H1 (cell line): ENCODE measurements at regions not wholly inside any gene's neighbourhood (a gene's known extent, or its start where the extent isn't known, plus 50 kb on each side); places are given as distances from the start of the nearest gene placed in this dataset.

Experiments used
- CTCF ChIA-PET: fragments of 300-600 bp; sonication (Branson Sonifier 250); formaldehyde crosslinking; loops from one replicate; lab custom pipeline; 2021; ENCODE audit not compliant: partially characterized antibody; lab: Charles Lee
- POLR2A ChIA-PET: fragments of 300-600 bp; sonication (Branson Sonifier 250); formaldehyde crosslinking; loops from one replicate; lab custom pipeline; 2021; ENCODE audit warnings: inconsistent platforms; ENCODE audit not compliant: partially characterized antibody; lab: Charles Lee
- DNase-seq, 2 experiments: peaks; one replicate each; pipeline versions ENCODE4 v3.0.0 to v3.0.0-alpha.2; 2010 to 2022; ENCODE audit warnings: low spot score in 2 of 2, low read depth in 1 of 2, mixed read lengths in 1 of 2
- FAIRE-seq: peaks from 2 replicates; lab custom pipeline; 2011; peaks lifted over from hg19 to GRCh38; lab: Jason Lieb, UNC
- H2AFZ ChIP-seq: 2 replicates; pipeline ENCODE4 v1.8.1; 2012; ENCODE audit warnings: low read length, inconsistent platforms
- H2AK5ac ChIP-seq: 2 replicates; pipeline ENCODE4 v1.6.1; 2013; ENCODE audit warnings: low read depth, low read length
- H2BK120ac ChIP-seq: replicated peaks from 2 replicates; pipeline ENCODE3; 2013; ENCODE audit warnings: low read depth, low read length, inconsistent platforms
- H2BK12ac ChIP-seq: 2 replicates; pipeline ENCODE4 v1.6.1; 2013; ENCODE audit warnings: low read depth, low read length
- H2BK15ac ChIP-seq: 2 replicates; pipeline ENCODE4 v1.6.1; 2013; ENCODE audit warnings: low read length
- H2BK20ac ChIP-seq: 2 replicates; pipeline ENCODE4 v1.6.1; 2013; ENCODE audit warnings: low read length
- H2BK5ac ChIP-seq: 2 replicates; pipeline ENCODE4 v1.6.1; 2013; ENCODE audit warnings: low read depth, low read length
- H3K14ac ChIP-seq: 2 replicates; pipeline ENCODE4 v1.6.1; 2013; ENCODE audit warnings: inconsistent platforms; ENCODE audit not compliant: insufficient read length
- H3K18ac ChIP-seq: 2 replicates; pipeline ENCODE4 v1.6.1; 2013; ENCODE audit warnings: low read length; ENCODE audit errors: extremely low read depth
- H3K23ac ChIP-seq: 2 replicates; pipeline ENCODE4 v1.6.1; 2013; ENCODE audit warnings: inconsistent platforms; ENCODE audit not compliant: insufficient read length
- H3K23me2 ChIP-seq: 2 replicates; pipeline ENCODE4 v1.6.1; 2013; ENCODE audit warnings: low read depth, low read length
- H3K27ac ChIP-seq: 2 replicates; pipeline ENCODE4 v1.6.1; 2011; ENCODE audit warnings: low read depth, low read length, inconsistent platforms
- H3K27me3 ChIP-seq, 4 experiments: replicated peaks in 1 of 4; 1 replicate in 1 of 4; 2 replicates in 3 of 4; pipeline versions ENCODE4 v1.6.1 to v1.8.1; 2011 to 2013; ENCODE audit warnings: low read length in 3 of 4, mild to moderate bottlenecking in 3 of 4, inconsistent platforms in 2 of 4, mixed read lengths in 2 of 4, moderate library complexity in 1 of 4; ENCODE audit not compliant: control insufficient read depth in 3 of 4, insufficient read depth in 3 of 4; ENCODE audit errors: extremely low read depth in 1 of 4
- H3K36me3 ChIP-seq, 4 experiments: 2 replicates each; pipeline versions ENCODE4 v1.6.1 to v1.8.1; 2011 to 2013; ENCODE audit warnings: mild to moderate bottlenecking in 4 of 4, low read length in 3 of 4, moderate library complexity in 2 of 4, control low read depth in 1 of 4, inconsistent platforms in 1 of 4; ENCODE audit not compliant: insufficient read depth in 4 of 4, control insufficient read depth in 2 of 4
- H3K4ac ChIP-seq: replicated peaks from 2 replicates; pipeline ENCODE3; 2013; ENCODE audit warnings: low read length, low read depth, mixed read lengths, inconsistent platforms; ENCODE audit not compliant: insufficient read length
- H3K4me1 ChIP-seq, 4 experiments: replicated peaks in 1 of 4; 1 replicate in 1 of 4; 2 replicates in 3 of 4; pipeline versions ENCODE4 v1.6.1 to v1.8.1; 2011 to 2013; ENCODE audit warnings: low read length in 3 of 4, inconsistent platforms in 2 of 4, mixed read lengths in 1 of 4; ENCODE audit not compliant: insufficient read depth in 4 of 4, control insufficient read depth in 3 of 4
- H3K4me2 ChIP-seq, 2 experiments: 2 replicates each; pipeline versions ENCODE4 v1.6.1 to v1.8.1; 2011 to 2013; ENCODE audit warnings: low read depth in 2 of 2, low read length in 2 of 2, control low read depth in 1 of 2, inconsistent platforms in 1 of 2, mild to moderate bottlenecking in 1 of 2; ENCODE audit not compliant: insufficient read depth in 1 of 2
- H3K4me3 ChIP-seq, 4 experiments: fragments of 200-600, 300-600 bp in 1 of 4; sonication (generic), shearing (Covaris generic), sonication (Bioruptor Twin) in 1 of 4; 2 replicates each; pipeline versions ENCODE4 v1.5.1 to v1.8.1; 2011 to 2016; ENCODE audit warnings: low read length in 4 of 4, low read depth in 3 of 4, control low read depth in 2 of 4, inconsistent platforms in 2 of 4, mild to moderate bottlenecking in 2 of 4, mixed read lengths in 1 of 4, moderate library complexity in 1 of 4; ENCODE audit not compliant: insufficient read depth in 2 of 4; ENCODE audit errors: extremely low read depth in 1 of 4
- H3K56ac ChIP-seq: replicated peaks from 2 replicates; pipeline ENCODE3; 2013; ENCODE audit warnings: low read depth, mild to moderate bottlenecking, mixed read lengths, low read length, inconsistent platforms; ENCODE audit not compliant: insufficient read length
- H3K79me1 ChIP-seq: 2 replicates; pipeline ENCODE4 v1.6.1; 2013; ENCODE audit warnings: low read depth, low read length, control low read depth
- H3K79me2 ChIP-seq, 2 experiments: 2 replicates each; pipeline versions ENCODE4 v1.6.1 to v1.8.1; 2012 to 2013; ENCODE audit warnings: low read length in 2 of 2, mild to moderate bottlenecking in 2 of 2, inconsistent platforms in 1 of 2; ENCODE audit not compliant: insufficient read depth in 2 of 2, control insufficient read depth in 1 of 2
- H3K9ac ChIP-seq, 4 experiments: replicated peaks in 1 of 4; 1 replicate in 1 of 4; 2 replicates in 3 of 4; pipeline versions ENCODE4 v1.6.1 to v1.8.1; 2011 to 2013; ENCODE audit warnings: low read depth in 3 of 4, low read length in 3 of 4, control low read depth in 2 of 4, mild to moderate bottlenecking in 2 of 4, moderate library complexity in 2 of 4, inconsistent platforms in 1 of 4; ENCODE audit errors: extremely low read depth in 1 of 4
- H3K9me3 ChIP-seq, 2 experiments: 2 replicates each; pipeline versions ENCODE4 v1.6.1 to v1.8.1; 2012 to 2013; ENCODE audit warnings: mild to moderate bottlenecking in 2 of 2, moderate library complexity in 2 of 2, control low read depth in 1 of 2, inconsistent platforms in 1 of 2, low read depth in 1 of 2, low read length in 1 of 2, mixed read lengths in 1 of 2; ENCODE audit not compliant: insufficient read depth in 2 of 2
- H4K20me1 ChIP-seq, 2 experiments: replicated peaks in 1 of 2; 2 replicates each; pipeline versions ENCODE3 to v1.8.1; 2011 to 2013; ENCODE audit warnings: inconsistent platforms in 2 of 2, low read length in 2 of 2, mild to moderate bottlenecking in 1 of 2; ENCODE audit not compliant: insufficient read depth in 2 of 2, control insufficient read depth in 1 of 2
- H4K5ac ChIP-seq: 2 replicates; pipeline ENCODE4 v1.6.1; 2013; ENCODE audit warnings: low read length, low read depth, mixed read lengths, inconsistent platforms; ENCODE audit not compliant: insufficient read length
- H4K8ac ChIP-seq: 2 replicates; pipeline ENCODE4 v1.8.0; 2013; ENCODE audit warnings: mild to moderate bottlenecking, moderate library complexity, low read length, inconsistent platforms; ENCODE audit not compliant: insufficient read depth; ENCODE audit errors: extremely low read depth
- H4K91ac ChIP-seq: replicated peaks from 2 replicates; pipeline ENCODE3; 2013; ENCODE audit warnings: low read length, mixed read lengths, inconsistent platforms; ENCODE audit not compliant: insufficient read length
- CTBP2 ChIP-seq: IDR thresholded peaks from 2 replicates; pipeline ENCODE4 v1.7.0; 2011; ENCODE audit warnings: borderline replicate concordance, mild to moderate bottlenecking, moderate library complexity, mixed read lengths, low read length; ENCODE audit not compliant: insufficient read depth, insufficient read length
- CTCF ChIP-seq, 3 experiments: IDR thresholded peaks; 1 replicate in 2 of 3; 2 replicates in 1 of 3; pipeline versions ENCODE4 v1.5.1 to v1.6.1; 2011; ENCODE audit warnings: low read length in 3 of 3, mild to moderate bottlenecking in 3 of 3, inconsistent platforms in 2 of 3, low read depth in 1 of 3, moderate library complexity in 1 of 3; ENCODE audit not compliant: insufficient read depth in 1 of 3; ENCODE audit errors: control extremely low read depth in 1 of 3
- E2F6 ChIP-seq: IDR thresholded peaks from 2 replicates; pipeline ENCODE4 v1.6.1; 2012; ENCODE audit warnings: inconsistent platforms
- JUN ChIP-seq: IDR thresholded peaks from 2 replicates; pipeline ENCODE4 v1.6.1; 2011; ENCODE audit warnings: low read depth, mild to moderate bottlenecking, improper control_type of control experiment, low read length
- NANOG ChIP-seq: IDR thresholded peaks from 2 replicates; pipeline ENCODE4 v1.6.1; 2011; ENCODE audit warnings: low read length, low read depth, mild to moderate bottlenecking, inconsistent platforms; ENCODE audit not compliant: insufficient read depth, poor library complexity, severe bottlenecking
- POLR2A ChIP-seq, 2 experiments: IDR thresholded peaks; 1 replicate in 1 of 2; 2 replicates in 1 of 2; pipeline ENCODE4 v1.6.1; 2011; ENCODE audit warnings: low read depth in 2 of 2, low read length in 2 of 2, mild to moderate bottlenecking in 2 of 2; ENCODE audit errors: control extremely low read depth in 1 of 2
- POLR2AphosphoS5 ChIP-seq: IDR thresholded peaks from 2 replicates; pipeline ENCODE4 v1.6.1; 2011; ENCODE audit warnings: low read depth, low read length
- SIRT6 ChIP-seq: IDR thresholded peaks from one replicate; pipeline ENCODE4 v1.7.1; 2012; ENCODE audit warnings: low read length, inconsistent platforms
- SP4 ChIP-seq: IDR thresholded peaks from 2 replicates; pipeline ENCODE4 v1.6.1; 2012; ENCODE audit warnings: low read length, inconsistent platforms
- SUZ12 ChIP-seq: fragments of 200-600 bp; sonication (generic); IDR thresholded peaks from 2 replicates; pipeline ENCODE4 v1.6.1; 2012; ENCODE audit warnings: mild to moderate bottlenecking, inconsistent platforms, low read length, moderate library complexity, mixed read lengths
- TEAD4 ChIP-seq: IDR thresholded peaks from 2 replicates; pipeline ENCODE4 v1.6.1; 2012; ENCODE audit warnings: low read depth, low read length, inconsistent platforms, mixed read lengths
- WGBS, 2 experiments: shearing (Covaris generic) in 1 of 2; methylation state at CpG; one replicate each; pipeline versions ENCODE4 v1.1.6 to v1.1.7; 2013 to 2015; ENCODE audit warnings: low lambda C conversion rate in 2 of 2, mixed read lengths in 2 of 2, inconsistent platforms in 1 of 2, low coverage in 1 of 2, missing lambda C conversion rate in 1 of 2; ENCODE audit not compliant: insufficient replicate concordance in 2 of 2, insufficient coverage in 1 of 2, insufficient read length in 1 of 2; ENCODE audit errors: extremely low coverage in 1 of 2, missing lambda C conversion rate in 1 of 2; 5-methylcytosine and 5-hydroxymethylcytosine counted together
- TF ChIP-seq, protein P1 (sequence below): IDR thresholded peaks from 2 replicates; pipeline ENCODE4 v1.6.1; 2012; ENCODE audit warnings: inconsistent platforms

GRCh38 chr3:188021041-188021440 lies 132.9 kb upstream of the LPP start:
- Histone ChIP-seq H3K14ac (no peak overlapping the region), H3K4ac (no peak overlapping the region), H4K20me1 (no peaks in the 10 kb centered on the region), H4K91ac (no peak overlapping the region), H3K27me3 (no peaks in the 10 kb centered on the region), H3K9ac (no peak overlapping the region), H3K23me2 (no peaks in the 10 kb centered on the region), H2BK12ac (no peak overlapping the region), H3K23ac (no peak overlapping the region), H3K4me2 (no peak overlapping the region), H3K79me1 (no peaks in the 10 kb centered on the region), H2BK15ac (no peak overlapping the region), H4K8ac (no peak overlapping the region), H3K4me3 (no peak overlapping the region), H3K56ac (no peak overlapping the region), H2AK5ac (no peak overlapping the region), H2BK20ac (no peak overlapping the region), H3K27ac (no peak overlapping the region), H4K5ac (no peak overlapping the region), H2AFZ (no peak overlapping the region; the same call in 1 of the 2 replicates), H3K36me3 (no peaks in the 10 kb centered on the region), H3K9me3 (no peaks in the 10 kb centered on the region), H3K18ac (no peak overlapping the region), H2BK5ac (no peak overlapping the region), H3K4me1 (no peaks in the 10 kb centered on the region; a peak in 1 of 7 replicates), H2BK120ac (no peak overlapping the region), H3K79me2 (no peaks in the 10 kb centered on the region)
- no peak for FAIRE-seq
- CTCF ChIA-PET: interaction anchor here (0.6 to 1.7 kb wide), 3 partner anchors 66 to 280 kb away, joined by 3 read pairs; no protein-coding TSS in a partner anchor
- POLR2A ChIA-PET: no interaction called here
- WGBS, 2 experiments: 98% methylated on average over 3 of the region's 3 CpGs; no CpG with 5 or more reads in 1 of the 2 experiments
- no peak for DNase-seq
- TF ChIP-seq SP4 (no peak), CTBP2 (no peak), JUN (no peak), NANOG (no peak), TEAD4 (no peak), POLR2A (IDR thresholded peaks at IDR 0.05; ENCODE audit: control extremely low read depth in 1 of 2, low read depth in 2 of 2, low read length in 2 of 2) (no peak), POLR2AphosphoS5 (no peak), SUZ12 (no peak), CTCF (IDR thresholded peaks at IDR 0.05; ENCODE audit: control extremely low read depth in 1 of 3, insufficient read depth in 1 of 3, low read depth in 1 of 3, low read length in 3 of 3) (no peak), E2F6 (no peak), SIRT6 (no peak)
- TF ChIP-seq, protein P1, sequence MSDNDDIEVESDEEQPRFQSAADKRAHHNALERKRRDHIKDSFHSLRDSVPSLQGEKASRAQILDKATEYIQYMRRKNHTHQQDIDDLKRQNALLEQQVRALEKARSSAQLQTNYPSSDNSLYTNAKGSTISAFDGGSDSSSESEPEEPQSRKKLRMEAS: no peak
